ENCODE measurements at regions not wholly inside any gene's neighbourhood (a gene's known extent, or its start where the extent isn't known, plus 50 kb on each side); places are given as distances from the start of the nearest gene placed in this dataset.

DNA sequence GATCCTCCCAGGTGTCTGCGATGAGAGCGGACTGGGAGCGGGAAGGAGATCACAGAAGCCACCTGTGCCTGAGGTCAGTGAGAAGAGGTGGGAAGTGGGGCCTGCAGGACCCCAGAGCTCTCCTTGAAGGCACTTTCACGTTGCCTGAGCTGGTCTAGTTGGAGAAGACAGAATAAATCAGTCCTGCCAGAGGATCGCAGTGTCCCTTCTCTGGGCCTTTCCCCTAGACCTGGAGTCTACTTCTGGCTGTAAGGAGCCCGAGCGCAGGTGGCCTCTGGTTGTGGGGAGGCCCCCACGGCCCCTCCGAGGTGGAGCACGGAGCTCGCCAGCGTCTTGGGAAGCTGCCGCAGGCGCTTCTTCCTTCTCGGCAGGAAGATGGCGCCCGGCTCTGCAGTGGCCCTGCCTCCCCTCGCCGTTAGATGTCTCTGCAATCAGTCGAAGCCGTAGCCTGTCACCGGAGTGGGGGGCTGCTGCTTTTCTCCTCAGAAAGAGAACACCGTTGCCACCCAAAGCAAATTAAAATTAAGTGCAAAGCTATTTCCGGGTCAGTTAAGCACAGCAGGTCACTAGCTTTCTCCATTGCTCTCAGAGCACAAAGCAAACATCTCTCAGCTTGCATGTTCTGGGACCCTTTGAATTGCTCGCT lies 212.0 kb upstream of the MYT1L start:
- DNase-seq (ENCODE audit: low read depth in 2 of 2): no peak

GRCh38 chr2:2542316-2542715 lies 211.2 kb upstream of the MYT1L start:
- DNase-seq (ENCODE audit: low read depth in 2 of 2): no peak

- DNase-seq (ENCODE audit: low read depth in 2 of 2): no peak
Measured at GRCh38 chr2:2540406-2540805, 209.3 kb upstream of the MYT1L start.

DNA sequence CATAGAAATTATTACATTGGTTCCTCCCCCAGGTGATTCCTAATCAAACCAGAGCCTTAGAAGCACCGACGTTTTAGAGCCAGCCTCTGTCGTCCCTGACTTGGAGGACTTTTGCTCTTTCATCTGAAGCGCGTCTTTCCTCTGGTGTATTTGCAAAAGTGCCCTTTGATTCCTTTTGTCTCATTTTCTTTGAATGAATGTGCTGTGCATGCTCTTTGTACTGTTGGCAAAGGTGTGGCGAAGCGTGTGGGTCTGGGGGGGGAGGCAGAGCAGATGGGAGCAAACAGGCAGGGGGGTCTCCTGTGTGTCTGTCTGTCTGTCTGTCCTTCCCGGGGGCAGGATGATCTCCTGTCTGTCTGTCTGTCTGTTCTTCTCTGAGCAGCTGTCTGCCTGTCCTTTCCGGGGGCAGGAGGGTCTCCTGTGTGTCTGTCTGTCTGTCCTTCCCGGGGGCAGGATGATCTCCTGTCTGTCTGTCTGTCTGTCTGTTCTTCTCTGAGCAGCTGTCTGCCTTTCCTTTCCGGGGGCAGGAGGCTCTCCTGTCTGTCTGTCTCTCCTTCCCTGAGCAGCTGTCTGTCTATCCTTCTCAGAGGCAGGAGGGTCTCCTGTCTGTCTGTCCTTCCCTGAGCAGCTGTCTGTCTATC lies 205.5 kb upstream of the MYT1L start:
- DNase-seq (ENCODE audit: low read depth in 2 of 2): no peak

- DNase-seq (ENCODE audit: low read depth in 2 of 2): no peak
Measured at GRCh38 chr2:2530334-2530733, 199.3 kb upstream of the MYT1L start.

GRCh38 chr2:2528846-2529245 lies 197.8 kb upstream of the MYT1L start:
- DNase-seq (ENCODE audit: low read depth in 2 of 2): no peak

DNA sequence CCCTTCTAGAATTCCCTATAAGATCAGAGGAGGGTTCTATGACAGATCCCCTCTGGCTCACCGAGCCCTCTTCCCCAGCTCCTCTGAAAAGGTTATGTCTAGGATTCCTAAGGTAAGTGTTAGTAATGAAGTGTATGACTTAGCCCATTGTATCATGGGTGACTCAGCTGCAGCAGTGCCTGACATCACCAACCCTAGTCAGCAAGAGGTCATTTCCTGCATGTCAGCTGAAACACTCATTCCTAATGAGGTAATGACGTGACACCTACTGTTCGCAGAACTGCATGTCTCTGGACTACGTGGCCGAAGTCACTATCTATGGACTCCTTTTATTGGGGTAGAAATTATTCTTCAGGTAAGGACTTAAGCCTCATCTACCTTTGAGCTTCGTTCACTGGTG lies 196.1 kb upstream of the MYT1L start:
- DNase-seq (ENCODE audit: low read depth in 2 of 2): no peak

DNA sequence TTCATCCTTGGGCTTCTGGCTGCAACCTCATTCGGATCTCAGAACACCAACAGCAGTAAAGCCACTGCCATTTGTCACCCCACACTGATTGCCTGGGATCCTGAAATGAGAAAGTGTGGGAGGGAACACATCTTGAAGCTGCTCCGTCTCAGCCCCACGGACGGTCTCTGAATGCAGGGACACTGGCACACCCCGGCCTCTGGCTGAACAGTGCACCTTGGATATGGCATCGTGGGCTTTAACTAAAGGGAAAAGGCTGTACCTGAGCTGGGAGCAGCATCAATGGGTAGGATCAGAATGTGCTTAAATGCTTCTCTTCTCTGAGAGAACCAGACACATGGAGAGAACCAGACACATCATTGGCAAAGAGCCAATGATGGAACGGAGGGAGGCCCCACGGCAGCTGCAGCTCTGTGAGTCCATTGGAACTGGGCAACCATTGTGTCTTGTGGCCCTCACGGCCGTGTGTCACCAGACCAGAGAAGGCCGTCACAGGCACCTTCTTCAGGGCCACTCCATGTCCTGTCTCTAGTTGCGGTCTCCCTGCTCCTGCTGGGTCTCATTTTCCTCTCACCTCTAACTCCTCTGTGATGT lies 193.4 kb upstream of the MYT1L start:
- no peak for DNase-seq (ENCODE audit: low read depth in 2 of 2)

DNA sequence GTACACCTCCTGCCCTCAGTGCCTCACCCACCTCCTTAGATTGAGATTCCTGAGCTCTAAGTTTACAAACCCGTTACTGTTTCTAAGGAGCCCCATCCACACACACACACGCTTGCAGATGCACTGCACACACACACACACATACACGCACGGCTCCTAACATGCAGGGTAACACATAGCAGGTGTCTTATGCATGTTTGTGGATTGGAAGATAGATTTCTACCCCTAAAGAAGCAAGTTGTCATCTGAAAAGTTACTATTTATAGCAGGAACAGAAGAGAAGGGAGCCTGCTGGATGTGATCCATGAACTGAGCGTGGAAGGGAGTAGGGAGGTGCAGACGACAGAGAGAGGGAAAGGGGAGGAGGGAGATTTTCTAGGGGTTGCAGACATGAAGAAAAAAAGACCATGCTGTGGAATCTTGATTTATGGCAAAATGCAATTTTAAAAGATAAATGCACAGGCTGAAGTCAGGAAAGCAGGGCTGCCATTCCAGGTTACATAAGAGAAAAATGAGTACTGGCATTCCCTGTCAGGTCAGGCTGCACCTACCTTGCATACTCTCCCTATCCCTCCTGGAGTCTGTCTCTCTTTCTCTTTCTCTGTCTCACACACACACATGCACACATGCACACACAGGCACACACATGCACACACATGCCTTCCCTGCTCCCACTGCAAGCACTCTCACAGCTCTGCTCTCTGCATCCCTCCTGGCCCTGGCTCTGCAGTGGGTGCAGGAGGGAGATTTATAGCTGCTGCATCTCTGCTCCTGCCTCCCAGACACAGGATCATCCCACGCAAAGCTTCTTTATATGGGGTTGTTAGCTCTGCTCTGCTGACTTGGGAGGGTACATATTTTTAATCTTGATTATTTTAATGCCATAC lies 192.6 kb upstream of the MYT1L start:
- DNase-seq (ENCODE audit: low read depth in 2 of 2): no peak

DNA sequence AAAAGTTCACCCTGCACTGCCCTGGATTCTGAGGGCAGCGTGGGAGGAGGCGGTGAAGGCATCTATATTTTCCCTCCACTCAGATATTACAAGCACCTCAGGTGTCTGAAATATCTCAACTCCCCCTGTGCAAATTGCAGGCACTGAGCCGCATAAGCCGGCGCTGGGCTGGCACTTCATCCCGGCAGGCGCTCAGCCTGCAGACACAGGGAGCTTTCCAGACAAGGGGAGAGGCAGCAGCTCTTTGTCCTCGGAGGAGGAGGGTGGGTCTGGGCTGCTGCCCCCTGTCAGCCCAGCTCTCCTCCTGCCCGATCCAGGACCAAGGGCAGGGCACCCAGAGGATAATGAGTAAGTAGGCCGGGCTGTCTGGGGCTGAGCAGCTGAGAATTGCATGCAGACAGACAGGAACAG lies 189.3 kb upstream of the MYT1L start:
- no peak for DNase-seq (ENCODE audit: low read depth in 2 of 2)

DNA sequence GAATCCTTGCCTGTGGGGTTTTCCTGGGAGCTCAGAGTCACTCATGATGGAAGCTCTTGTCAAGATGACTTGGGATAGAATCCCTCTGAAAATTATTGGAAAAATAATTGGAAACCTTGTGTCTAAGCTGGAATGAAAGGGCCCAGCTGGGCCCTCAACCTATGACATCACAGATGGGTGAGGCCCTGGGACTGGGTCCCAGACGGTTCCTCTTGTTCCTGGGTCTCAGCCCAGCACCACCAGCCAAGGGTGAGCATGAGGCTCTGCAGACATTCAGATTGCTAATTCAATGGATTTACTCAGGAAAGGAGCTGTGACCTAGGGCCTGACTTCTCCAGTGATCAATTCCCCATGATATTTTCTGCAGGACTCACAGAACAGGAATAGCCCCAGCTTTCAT lies 188.3 kb upstream of the MYT1L start:
- no peak for DNase-seq (ENCODE audit: low read depth in 2 of 2)

DNA sequence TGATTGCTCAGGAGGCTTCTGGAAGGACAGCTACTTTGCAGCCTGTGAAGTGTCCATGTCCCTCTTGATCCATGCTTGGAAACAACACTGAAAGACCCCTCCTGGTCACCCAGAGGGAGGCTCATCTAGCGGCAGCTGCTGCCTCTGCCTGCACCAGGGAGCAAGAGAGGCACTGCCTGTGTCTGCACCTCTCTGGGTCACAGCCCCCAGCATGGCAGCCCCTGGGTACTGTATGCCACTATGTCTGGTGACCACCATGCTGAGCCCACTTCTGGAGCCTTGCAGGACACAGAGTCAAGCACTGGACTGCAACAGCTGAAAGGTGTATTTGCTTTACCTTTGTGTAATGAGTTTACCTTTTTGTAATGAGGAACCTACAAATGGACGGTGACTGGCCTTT lies 186.3 kb upstream of the MYT1L start:
- DNase-seq (ENCODE audit: low read depth in 2 of 2): no peak

DNA sequence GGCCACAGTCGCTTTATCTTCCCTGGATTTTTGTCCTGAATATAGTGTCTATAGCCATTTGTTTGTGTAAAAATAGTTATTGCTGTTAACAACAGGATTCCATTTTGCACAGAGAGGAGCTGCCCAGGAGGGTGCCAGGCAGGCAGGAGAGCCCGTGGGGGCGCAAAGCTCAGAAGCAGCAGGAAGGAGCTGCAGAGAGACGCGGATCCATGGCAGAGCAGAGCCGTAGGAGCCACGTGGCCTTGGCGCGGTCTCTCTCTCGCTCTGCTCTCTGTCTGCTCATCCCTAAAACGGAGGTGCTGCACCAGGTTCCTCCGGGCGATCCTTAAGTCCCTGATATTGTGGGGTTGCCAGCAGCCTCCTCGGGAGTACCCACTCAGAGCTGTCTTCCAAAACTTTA lies 185.3 kb upstream of the MYT1L start:
- DNase-seq (ENCODE audit: low read depth in 2 of 2): no peak

DNA sequence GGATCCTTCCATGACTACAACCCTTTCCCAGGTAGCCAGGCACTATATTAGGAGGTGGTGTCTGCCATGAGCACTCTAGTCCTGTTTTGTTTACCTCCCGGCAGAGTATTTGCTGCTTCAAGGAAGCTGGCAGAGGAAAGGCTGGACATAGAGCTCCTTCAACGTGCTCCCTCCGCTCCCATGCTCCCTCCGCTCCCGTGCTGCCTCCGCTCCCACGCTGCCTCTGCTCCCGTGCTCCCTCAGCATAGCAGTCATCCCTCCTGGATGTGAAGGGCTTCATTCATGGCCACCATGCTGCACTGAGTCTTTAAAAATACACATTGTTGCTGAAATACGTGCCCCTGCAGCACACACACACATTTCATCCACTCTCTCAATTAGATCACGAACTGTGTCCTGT lies 181.9 kb upstream of the MYT1L start:
- no peak for DNase-seq (ENCODE audit: low read depth in 2 of 2)

DNA sequence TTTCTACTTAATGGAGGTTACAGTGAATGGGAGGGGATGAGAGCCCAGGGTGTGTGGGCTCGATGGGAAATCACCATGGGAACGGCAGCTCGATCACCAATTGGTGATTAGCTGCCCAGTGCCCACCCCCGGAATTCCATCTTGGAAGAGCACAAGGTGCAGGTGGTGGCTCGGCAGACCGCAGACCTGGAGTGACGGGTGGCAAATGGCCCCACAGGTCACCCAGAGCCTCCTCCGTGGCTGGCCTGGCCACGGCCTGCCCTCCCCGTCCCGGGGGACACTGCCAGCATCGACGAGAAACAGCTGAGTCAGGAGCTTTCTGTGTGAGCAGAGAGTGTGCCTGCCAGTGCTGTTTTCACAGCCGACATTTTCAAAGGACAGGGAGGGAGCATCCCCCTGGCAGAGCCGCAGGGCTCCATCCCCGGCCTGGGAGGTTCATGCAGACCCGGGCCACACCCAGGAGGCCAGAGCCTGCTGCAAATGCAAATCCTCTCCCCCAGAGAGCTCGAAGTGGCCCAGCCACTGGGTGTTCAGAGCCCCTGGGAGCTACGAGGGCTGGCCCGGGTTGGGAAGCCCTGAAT lies 176.4 kb upstream of the MYT1L start:
- no peak for DNase-seq (ENCODE audit: low read depth in 2 of 2)

GRCh38 chr2:2506536-2506935 lies 175.5 kb upstream of the MYT1L start:
- no peak for DNase-seq (ENCODE audit: low read depth in 2 of 2)

- DNase-seq (ENCODE audit: low read depth in 2 of 2): no peak
Measured at GRCh38 chr2:2505604-2506003, 174.5 kb upstream of the MYT1L start.

- no peak for DNase-seq (ENCODE audit: low read depth in 2 of 2)
Measured at GRCh38 chr2:2503864-2504418, 172.9 kb upstream of the MYT1L start.

- DNase-seq (ENCODE audit: low read depth in 2 of 2): no peak
Measured at GRCh38 chr2:2502201-2502549, 171.1 kb upstream of the MYT1L start.

GRCh38 chr2:2501454-2502200 lies 170.6 kb upstream of the MYT1L start:
- no peak for DNase-seq (ENCODE audit: low read depth in 2 of 2)

DNA sequence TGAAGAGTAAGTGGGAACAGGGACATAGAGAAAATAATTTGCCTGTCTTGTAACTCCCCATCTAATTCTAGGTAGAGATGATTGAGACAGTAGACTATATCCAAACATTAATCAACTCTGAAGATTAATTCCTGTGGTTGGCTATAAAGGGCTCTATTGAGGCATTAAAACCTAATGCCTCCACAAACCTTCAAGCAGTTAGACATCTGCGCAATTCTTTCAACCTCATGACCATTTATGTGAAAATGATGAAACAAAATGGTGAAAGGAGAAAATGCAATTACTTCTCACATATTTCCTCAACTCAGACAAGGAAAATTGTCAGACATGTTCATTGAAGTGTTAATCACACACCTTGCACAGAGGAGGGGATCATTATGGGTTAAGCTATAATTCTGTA lies 164.5 kb upstream of the MYT1L start:
- no peak for DNase-seq (ENCODE audit: low read depth in 2 of 2)
